Heart left ventricle (tissue), 13 donors: ENCODE measurements at regions not wholly inside any gene's neighbourhood (a gene's known extent, or its start where the extent isn't known, plus 50 kb on each side); places are given as distances from the start of the nearest gene placed in this dataset.

Experiments used
- CTCF ChIP-seq, 12 donors: fragments of 200-600 bp; sonication (generic) in 4 of 12; IDR thresholded peaks; one replicate each; pipeline versions ENCODE4 v1.5.0 to v1.8.0; 2018 to 2022; ENCODE audit warnings: antibody characterized with exemption in 12 of 12, mild to moderate bottlenecking in 5 of 12
- POLR2A ChIP-seq, 2 donors: fragments of 450-650 bp; IDR thresholded peaks; one replicate each; pipeline ENCODE4 v1.6.1; 2017; ENCODE audit warnings: antibody characterized with exemption in 2 of 2, mild to moderate bottlenecking in 2 of 2, moderate library complexity in 2 of 2
- donor health status: ischemic (EF 13 %, LVEDD 7.1; RV severe dilation, severe dysfunction).
- donor health status: DM: no; HTN: yes; CAD: no.
- donor health status: DM: no; HTN: no; CAD: no.
- donor health status: ischemic (EF 25% LVEDD 6.9; RV normal size, moderate dysfunction).
- donor health status: ischemic (EF 25% LVEDD 5.7; RV mildly dilated, moderate dysfunction).
- donor health status: ischemic (EF 35%, LVEDD 5.7; RV mildly dilated, moderate dysfunction).
- donor health status: nonischemic (EF 11% LVEDD 7.7; RV severe dilation, severe dysfunction).
- donor health status: DM: yes; HTN: yes; CAD: no.
- donor health status: PGD.
- donor health status: ischemic (EF 29% LVEDD 5.4; RV normal size, mild dysfunction).
- donor health status: nonischemic (EF 23%, LVEDD 6.1; RV moderate dilation, normal function).

- TF ChIP-seq POLR2A (IDR thresholded peaks at IDR 0.05) = no peak
- no peak for TF ChIP-seq CTCF (IDR thresholded peaks at IDR 0.05)
These were observed 645.7 kb downstream of the DNAJB9 start for GRCh38 chr7:109215341-109215740.
